HEK293 (cell line): ENCODE measurements at regions not wholly inside any gene's neighbourhood (a gene's known extent, or its start where the extent isn't known, plus 50 kb on each side); places are given as distances from the start of the nearest gene placed in this dataset.

Source experiments
- ATF2 ChIP-seq: fragments of 450-650 bp; formaldehyde crosslinking; IDR thresholded peaks from 2 replicates; pipeline ENCODE4 v1.5.1; 2016; ENCODE audit warnings: missing biosample characterization, missing genetic modification characterization, low read depth
- CTCF ChIP-seq: fragments of 450-650 bp; formaldehyde crosslinking; IDR thresholded peaks from 2 replicates; pipeline ENCODE4 v1.5.1; 2016; ENCODE audit warnings: missing biosample characterization, missing genetic modification characterization
- GLIS2 ChIP-seq: fragments of 450-650 bp; formaldehyde crosslinking; IDR thresholded peaks from 2 replicates; pipeline ENCODE4 v1.5.1; 2016; ENCODE audit warnings: missing biosample characterization, missing genetic modification characterization
- KLF7 ChIP-seq: fragments of 450-650 bp; formaldehyde crosslinking; IDR thresholded peaks from 2 replicates; pipeline ENCODE4 v1.5.1; 2016; ENCODE audit warnings: missing biosample characterization, missing genetic modification characterization, borderline replicate concordance
- REST ChIP-seq: fragments of 450-650 bp; formaldehyde crosslinking; IDR thresholded peaks from 2 replicates; pipeline ENCODE4 v1.5.1; 2016; ENCODE audit warnings: missing biosample characterization, missing genetic modification characterization
- ZBTB48 ChIP-seq: fragments of 450-650 bp; formaldehyde crosslinking; IDR thresholded peaks from 2 replicates; pipeline ENCODE4 v1.5.1; 2016; ENCODE audit warnings: missing biosample characterization, missing genetic modification characterization
- ZBTB8A ChIP-seq: fragments of 450-650 bp; formaldehyde crosslinking; IDR thresholded peaks from 2 replicates; pipeline ENCODE4 v1.5.1; 2016; ENCODE audit warnings: missing biosample characterization, missing genetic modification characterization
- ZNF24 ChIP-seq: fragments of 450-650 bp; formaldehyde crosslinking; IDR thresholded peaks from 2 replicates; pipeline ENCODE4 v1.5.1; 2016; ENCODE audit warnings: missing biosample characterization, missing genetic modification characterization
- ZNF311 ChIP-seq: fragments of 450-650 bp; formaldehyde crosslinking; IDR thresholded peaks from 2 replicates; pipeline ENCODE4 v1.5.1; 2017; ENCODE audit warnings: missing biosample characterization, missing genetic modification characterization, borderline replicate concordance
- ZNF624 ChIP-seq: fragments of 450-650 bp; formaldehyde crosslinking; IDR thresholded peaks from 2 replicates; pipeline ENCODE4 v1.5.1; 2017; ENCODE audit warnings: missing biosample characterization, missing genetic modification characterization
- ZNF701 ChIP-seq: fragments of 450-650 bp; formaldehyde crosslinking; IDR thresholded peaks from 2 replicates; pipeline ENCODE4 v1.5.1; 2016; ENCODE audit warnings: missing biosample characterization, missing genetic modification characterization
- ZNF704 ChIP-seq: fragments of 450-650 bp; formaldehyde crosslinking; IDR thresholded peaks from 2 replicates; pipeline ENCODE4 v1.5.1; 2016; ENCODE audit warnings: missing biosample characterization, missing genetic modification characterization
- ZNF707 ChIP-seq: fragments of 450-650 bp; formaldehyde crosslinking; IDR thresholded peaks from 2 replicates; pipeline ENCODE4 v1.5.1; 2016; ENCODE audit warnings: missing biosample characterization, missing genetic modification characterization

- TF ChIP-seq KLF7 (tag by site-specific recombination) = no peak
- TF ChIP-seq GLIS2 (tag by site-specific recombination) = no peak
- TF ChIP-seq CTCF (tag by site-specific recombination) = no peak
- TF ChIP-seq REST (tag by site-specific recombination) = no peak
- TF ChIP-seq ZBTB8A = no peak
- TF ChIP-seq ZNF707 (tag by site-specific recombination) = no peak
- no peak for TF ChIP-seq ZNF311 (tag by site-specific recombination)
- no peak for TF ChIP-seq ZNF701 (tag by site-specific recombination)
- TF ChIP-seq ATF2 (tag by site-specific recombination) = no peak
- TF ChIP-seq ZNF24 = no peak
- no peak for TF ChIP-seq ZNF704 (tag by site-specific recombination)
- TF ChIP-seq ZNF624 (tag by site-specific recombination) = no peak
- no peak for TF ChIP-seq ZBTB48 (tag by site-specific recombination)
Measured at GRCh38 chr4:71258323-71258722, 80.5 kb upstream of the SLC4A4 start.
